ENCODE measurements at regions not wholly inside any gene's neighbourhood (a gene's known extent, or its start where the extent isn't known, plus 50 kb on each side); places are given as distances from the start of the nearest gene placed in this dataset.
A peak's percentile ranks its signal among the peaks of the same experiment; 100 is the strongest.

DNA sequence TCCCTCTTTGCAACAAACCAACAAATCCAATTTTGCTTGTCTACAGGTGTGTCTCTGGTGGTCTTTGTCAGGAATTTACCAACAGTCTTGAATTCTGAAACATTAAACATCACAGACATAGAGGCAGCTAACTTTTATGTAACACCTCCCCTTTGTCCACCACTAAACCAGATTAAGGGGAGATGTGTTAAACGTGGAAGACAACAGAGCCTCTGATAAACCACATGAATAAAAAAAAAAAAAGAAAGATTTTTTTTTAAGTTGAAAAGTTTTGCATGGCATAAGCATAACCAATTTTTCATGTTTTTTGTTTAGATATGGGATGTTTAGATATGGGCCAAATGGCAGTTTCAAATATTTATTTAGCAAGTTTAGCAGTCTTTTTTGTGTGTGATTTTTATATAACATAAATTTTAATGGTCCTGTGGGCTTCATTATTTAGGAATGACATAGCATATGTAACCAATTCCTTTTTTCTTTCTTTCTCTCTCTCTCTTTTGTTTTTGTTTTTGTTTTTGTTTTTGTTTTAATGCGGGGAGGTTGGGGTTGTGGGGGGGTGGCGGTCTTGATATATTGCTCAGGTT lies 60.7 kb upstream of the BTN3A2 start:
- H3K4me1 Mint-ChIP-seq = peaks cover 38% of the 10 kb centered on the region
- DNase-seq = no peak

DNA sequence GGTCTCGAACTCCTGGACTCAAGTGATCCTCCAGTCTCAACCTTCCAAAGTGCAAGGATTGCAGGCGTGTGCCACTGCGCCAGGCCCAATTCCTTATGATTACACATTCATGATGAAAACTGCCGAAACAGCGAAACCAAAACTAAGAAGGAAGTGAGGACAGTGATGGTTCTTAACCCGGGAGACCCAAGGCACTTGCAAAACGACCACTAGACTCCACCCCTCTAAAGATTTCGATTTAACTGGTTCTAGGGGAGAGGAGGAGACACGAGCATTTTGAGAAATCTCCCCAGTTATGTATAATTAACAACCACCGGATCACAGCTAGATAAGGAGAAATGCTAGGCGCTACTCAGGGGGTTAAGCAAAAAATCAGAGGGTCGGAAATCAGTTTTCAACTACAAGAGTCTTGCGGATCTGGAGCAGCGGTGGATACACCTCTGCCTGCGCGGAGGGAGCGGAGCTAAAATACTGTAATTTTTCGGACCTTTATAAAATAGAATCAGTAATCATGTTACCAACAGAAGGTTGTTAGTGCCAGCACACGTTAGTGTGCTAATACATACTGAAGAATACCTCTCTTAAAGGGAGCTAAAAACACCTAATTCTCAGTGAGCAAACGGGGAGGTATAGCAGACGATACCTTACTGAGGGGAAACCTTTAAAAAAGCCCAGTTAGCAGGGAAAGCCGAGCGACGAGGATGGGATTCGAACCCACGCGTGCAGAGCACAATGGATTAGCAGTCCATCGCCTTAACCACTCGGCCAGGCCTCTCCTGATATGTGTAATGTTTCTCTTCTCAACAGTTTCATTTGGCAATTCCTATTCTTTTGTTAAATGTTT lies 60.0 kb upstream of the BTN3A2 start:
- H3K4me1 Mint-ChIP-seq = peaks cover 44% of the 10 kb centered on the region

More for the DNA sequence above, 60.7 kb upstream of the BTN3A2 start:
- peak overlapping the region; percentile 91 for H3K27ac Mint-ChIP-seq
- CTCF ChIA-PET = no interaction called here
- no peaks in the 10 kb centered on the region for H3K9me3 Mint-ChIP-seq
- peak overlapping the region; percentile 76 for H3K4me3 Mint-ChIP-seq
- H3K36me3 Mint-ChIP-seq = no peaks in the 10 kb centered on the region
- H3K27me3 Mint-ChIP-seq = no peaks in the 10 kb centered on the region

DNA sequence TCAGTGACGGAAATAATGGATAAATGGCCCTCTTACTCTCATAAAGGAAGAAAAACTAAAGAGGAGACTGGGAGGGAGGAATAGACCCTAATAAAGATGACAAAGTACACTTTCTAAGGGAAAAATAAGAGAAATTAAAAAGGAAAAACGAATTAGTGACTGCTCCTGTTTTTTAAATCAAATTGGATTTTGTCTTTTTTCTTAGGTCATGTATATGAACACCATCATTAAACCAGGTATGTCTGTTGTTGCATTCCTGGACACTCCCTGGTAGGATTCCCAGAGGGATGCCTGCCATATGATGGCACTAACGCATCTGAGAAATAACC lies 59.4 kb upstream of the BTN3A2 start:
- peaks cover 10% of the 10 kb centered on the region for H3K27me3 Mint-ChIP-seq
- peaks cover 47% of the 10 kb centered on the region for H3K4me1 Mint-ChIP-seq
- no peak for DNase-seq
- no peaks in the 10 kb centered on the region for H3K36me3 Mint-ChIP-seq
- CTCF ChIA-PET = no interaction called here
- peak overlapping the region; percentile 91 for H3K27ac Mint-ChIP-seq
- peak overlapping the region; percentile 76 for H3K4me3 Mint-ChIP-seq
- no peaks in the 10 kb centered on the region for H3K9me3 Mint-ChIP-seq

More for the DNA sequence above, 60.0 kb upstream of the BTN3A2 start:
- H3K36me3 Mint-ChIP-seq = no peaks in the 10 kb centered on the region
- CTCF ChIA-PET = no interaction called here
- DNase-seq = peak; percentile 62
- H3K27ac Mint-ChIP-seq = peak overlapping the region; percentile 91
- peaks cover 4% of the 10 kb centered on the region for H3K27me3 Mint-ChIP-seq
- H3K4me3 Mint-ChIP-seq = peak overlapping the region; percentile 76
- H3K9me3 Mint-ChIP-seq = no peaks in the 10 kb centered on the region

DNA sequence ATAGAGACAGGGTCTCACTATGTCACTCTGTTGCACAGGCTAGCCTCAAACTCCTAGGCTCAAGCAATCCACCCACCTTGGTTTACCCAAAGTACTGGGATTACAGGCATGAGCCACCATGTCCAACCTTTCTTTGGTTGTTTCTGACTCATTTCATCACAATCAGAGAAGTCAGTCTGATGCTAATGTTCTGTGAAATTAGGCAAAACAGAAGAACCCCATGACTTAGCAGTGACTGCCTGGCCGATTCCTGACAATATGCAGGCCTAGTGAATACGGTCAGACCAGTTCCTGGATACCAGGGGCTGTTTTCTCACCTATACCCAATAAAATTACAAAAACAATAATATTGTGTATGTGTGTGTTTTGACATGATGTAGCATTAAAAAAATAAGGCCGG lies 58.8 kb upstream of the BTN3A2 start:
- Mint-ChIP-seq H3K36me3 (no peaks in the 10 kb centered on the region), H3K9me3 (no peaks in the 10 kb centered on the region), H3K27me3 (peaks cover 14% of the 10 kb centered on the region), H3K4me3 (no peak overlapping the region), H3K27ac (no peak overlapping the region), H3K4me1 (peaks cover 50% of the 10 kb centered on the region)
- no peak for DNase-seq
- CTCF ChIA-PET = no interaction called here

DNA sequence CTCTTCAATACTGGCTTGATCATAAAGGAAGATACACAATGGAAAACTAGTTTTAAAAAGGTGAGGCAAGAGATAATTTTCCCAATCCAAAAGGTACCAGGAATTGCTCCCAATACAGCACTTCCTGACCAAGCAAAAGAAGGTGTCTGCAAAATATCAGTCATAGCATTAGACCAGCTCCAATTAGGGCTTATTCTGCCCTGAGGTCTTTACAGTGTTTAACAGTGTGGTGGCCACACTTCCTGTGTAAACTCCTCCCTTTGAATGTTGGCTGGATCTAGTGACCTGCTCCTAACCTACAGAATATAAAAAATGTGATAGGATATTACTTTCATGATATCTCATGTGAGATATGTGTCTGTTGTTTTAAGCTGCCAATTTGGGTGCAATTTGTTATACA lies 57.1 kb upstream of the BTN3A2 start:
- DNase-seq = no peak
- CTCF ChIA-PET = interaction anchor here (0.6 kb wide), 1 partner anchor 293 kb away, joined by 3 read pairs; no protein-coding TSS in a partner anchor
- H3K36me3 Mint-ChIP-seq = no peaks in the 10 kb centered on the region
- H3K27ac Mint-ChIP-seq = no peak overlapping the region
- peaks cover 63% of the 10 kb centered on the region for H3K4me1 Mint-ChIP-seq
- no peaks in the 10 kb centered on the region for H3K9me3 Mint-ChIP-seq
- no peak overlapping the region for H3K4me3 Mint-ChIP-seq
- peaks cover 14% of the 10 kb centered on the region for H3K27me3 Mint-ChIP-seq

DNA sequence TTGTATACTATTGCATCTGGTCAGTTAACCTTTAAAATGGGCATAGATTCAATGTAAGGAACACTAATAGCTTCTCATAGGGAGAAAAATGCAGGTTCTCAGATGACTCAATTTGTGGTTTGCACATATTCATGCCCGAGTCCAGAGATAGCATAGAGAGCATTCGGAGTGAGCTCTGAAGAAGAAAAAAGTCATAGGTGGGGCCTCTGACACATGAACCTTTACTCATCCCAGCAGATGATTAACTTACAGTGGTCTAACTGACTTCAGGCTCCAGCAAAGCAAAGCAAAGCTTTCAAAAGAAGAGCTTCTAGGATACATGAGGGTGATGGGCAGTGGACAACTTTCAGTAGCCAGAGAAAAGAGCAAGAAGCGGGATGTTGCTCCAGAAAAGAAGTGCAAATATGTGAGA lies 55.3 kb upstream of the BTN3A2 start:
- peaks cover 65% of the 10 kb centered on the region for H3K4me1 Mint-ChIP-seq
- H3K27me3 Mint-ChIP-seq = peaks cover 14% of the 10 kb centered on the region
- H3K4me3 Mint-ChIP-seq = no peak overlapping the region
- peak overlapping the region; percentile 40 for H3K27ac Mint-ChIP-seq
- DNase-seq = no peak
- H3K9me3 Mint-ChIP-seq = no peaks in the 10 kb centered on the region
- no peaks in the 10 kb centered on the region for H3K36me3 Mint-ChIP-seq
- CTCF ChIA-PET = interaction anchor here (1.2 kb wide), 1 partner anchor 12 kb away, joined by 6 read pairs; no protein-coding TSS in a partner anchor

DNA sequence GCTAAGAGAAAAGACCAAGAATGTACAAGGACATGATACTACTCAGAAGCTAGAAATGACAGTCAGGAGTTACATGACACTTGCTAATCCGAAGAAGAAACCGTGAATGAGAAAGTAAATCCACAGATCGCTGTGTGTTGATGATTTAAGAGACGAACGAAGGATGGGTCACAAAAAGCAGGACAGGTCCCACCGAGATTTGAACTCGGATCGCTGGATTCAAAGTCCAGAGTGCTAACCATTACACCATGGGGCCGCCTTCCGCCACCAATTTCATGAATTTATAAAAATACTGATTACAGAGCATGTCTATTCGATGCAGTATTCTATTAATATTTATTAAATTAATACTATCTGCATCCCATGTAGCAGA lies 54.0 kb upstream of the BTN3A2 start:
- DNase-seq = no peak
- no peaks in the 10 kb centered on the region for H3K9me3 Mint-ChIP-seq
- peak overlapping the region; percentile 6 for H3K4me3 Mint-ChIP-seq
- peaks cover 14% of the 10 kb centered on the region for H3K27me3 Mint-ChIP-seq
- peaks cover 53% of the 10 kb centered on the region for H3K4me1 Mint-ChIP-seq
- H3K36me3 Mint-ChIP-seq = no peaks in the 10 kb centered on the region
- CTCF ChIA-PET = no interaction called here
- H3K27ac Mint-ChIP-seq = peak overlapping the region; percentile 53

DNA sequence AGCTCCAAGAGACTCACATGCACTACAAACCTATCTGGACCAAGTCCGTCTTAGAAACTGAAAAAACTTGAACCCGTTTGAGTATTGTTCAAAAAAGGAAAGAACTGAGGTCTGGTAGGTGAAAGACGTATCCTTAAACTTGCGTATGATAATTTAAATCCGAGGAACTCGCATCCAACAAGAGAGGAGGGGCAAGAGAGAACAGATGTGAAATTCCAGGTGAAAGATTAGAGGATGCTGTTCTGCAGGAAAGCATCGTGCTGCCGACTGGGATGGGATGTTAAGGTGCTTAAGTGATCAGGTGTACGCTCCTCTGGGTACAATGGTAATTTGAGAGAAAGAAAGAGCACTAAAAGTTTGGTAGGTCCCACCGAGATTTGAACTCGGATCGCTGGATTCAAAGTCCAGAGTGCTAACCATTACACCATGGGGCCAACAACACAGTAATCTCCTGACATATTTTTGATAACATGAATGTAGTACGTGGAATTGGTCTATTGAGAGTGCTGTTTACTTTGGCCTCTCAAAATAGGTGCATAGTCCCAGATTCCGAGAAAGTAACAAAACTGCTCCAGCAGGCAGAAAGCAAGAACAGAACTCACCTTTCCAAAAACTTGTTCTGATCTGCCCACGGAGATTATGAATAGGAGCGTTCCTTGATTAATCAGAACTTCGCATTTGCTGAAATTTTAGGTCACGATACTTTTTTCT lies 53.5 kb upstream of the BTN3A2 start:
- H3K27ac Mint-ChIP-seq = peak overlapping the region; percentile 90
- no peaks in the 10 kb centered on the region for H3K9me3 Mint-ChIP-seq
- H3K4me3 Mint-ChIP-seq = peak overlapping the region; percentile 83
- CTCF ChIA-PET = no interaction called here
- peak; percentile 48 for DNase-seq
- H3K4me1 Mint-ChIP-seq = peaks cover 53% of the 10 kb centered on the region
- H3K36me3 Mint-ChIP-seq = no peaks in the 10 kb centered on the region
- H3K27me3 Mint-ChIP-seq = peaks cover 14% of the 10 kb centered on the region

DNA sequence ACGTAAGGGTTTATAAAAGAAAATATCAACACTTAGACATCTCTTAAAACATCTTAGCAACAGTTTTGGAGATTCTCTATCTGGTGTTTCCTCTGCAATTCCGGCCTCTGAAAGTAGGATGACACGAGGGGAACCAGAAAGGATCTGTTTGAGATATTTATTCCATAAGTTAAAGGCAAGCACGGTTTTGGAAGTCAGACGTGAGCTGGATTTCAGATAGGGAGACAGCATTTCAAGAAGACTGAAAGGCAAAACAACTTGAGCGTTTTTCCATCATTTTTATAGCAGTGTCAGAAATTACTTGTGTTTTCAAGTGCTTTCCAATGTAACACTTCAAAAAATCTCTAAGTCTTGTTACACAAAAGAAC lies 52.9 kb upstream of the BTN3A2 start:
- Mint-ChIP-seq H3K4me1 (peaks cover 53% of the 10 kb centered on the region), H3K4me3 (peak overlapping the region; percentile 83), H3K9me3 (no peaks in the 10 kb centered on the region), H3K27me3 (peaks cover 14% of the 10 kb centered on the region), H3K27ac (peak overlapping the region; percentile 90), H3K36me3 (no peaks in the 10 kb centered on the region)
- DNase-seq = no peak
- CTCF ChIA-PET = no interaction called here

DNA sequence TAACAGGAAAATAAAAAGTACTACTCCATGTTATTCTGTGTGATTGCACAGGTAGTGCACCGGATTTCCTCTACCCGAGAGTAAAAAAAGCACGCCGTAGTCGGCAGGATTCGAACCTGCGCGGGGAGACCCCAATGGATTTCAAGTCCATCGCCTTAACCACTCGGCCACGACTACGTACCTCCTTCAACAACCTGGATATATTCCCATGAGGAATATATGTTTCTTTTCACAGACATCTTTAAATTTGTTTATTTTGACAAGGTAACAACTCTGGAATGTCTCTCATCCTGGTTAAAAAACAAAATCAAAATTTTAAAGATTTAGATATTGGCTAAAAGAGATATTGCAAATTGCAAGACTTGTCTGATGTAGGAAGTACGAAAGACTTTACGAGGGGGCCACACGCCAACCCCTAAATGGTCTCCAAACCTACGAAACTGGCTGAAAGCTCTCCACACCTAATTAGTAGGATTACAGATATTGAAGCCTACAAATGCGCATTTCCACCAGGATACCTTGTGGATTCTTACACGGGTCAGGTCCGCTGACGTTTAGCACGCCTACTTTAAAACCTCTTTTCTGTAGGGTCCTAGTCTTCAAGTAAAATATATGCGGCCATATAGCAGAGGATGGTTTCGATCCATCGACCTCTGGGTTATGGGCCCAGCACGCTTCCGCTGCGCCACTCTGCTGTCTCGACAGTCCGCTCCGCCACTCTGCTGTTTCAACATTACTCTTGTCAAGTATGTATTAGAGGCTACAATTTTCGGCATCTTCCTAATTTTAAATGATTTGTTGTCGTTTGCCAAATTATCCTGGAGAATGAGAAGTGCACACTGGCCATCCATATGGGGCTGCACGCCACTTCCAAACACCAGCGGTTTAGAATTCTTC lies 52.2 kb upstream of the BTN3A2 start:
- CTCF ChIA-PET = no interaction called here
- peaks cover 14% of the 10 kb centered on the region for H3K27me3 Mint-ChIP-seq
- peaks cover 47% of the 10 kb centered on the region for H3K4me1 Mint-ChIP-seq
- H3K9me3 Mint-ChIP-seq = no peaks in the 10 kb centered on the region
- peak; percentile 81 for DNase-seq
- no peaks in the 10 kb centered on the region for H3K36me3 Mint-ChIP-seq
- H3K27ac Mint-ChIP-seq = peak overlapping the region; percentile 90
- peak overlapping the region; percentile 83 for H3K4me3 Mint-ChIP-seq

Measured in activated naive CD4-positive, alpha-beta T cell treated with anti-CD3 and anti-CD28 coated beads, Interleukin-2, amount 10 ng/mL, durations not matched to agents 7 days and 5 days (primary cell).